ENCODE measurements at regions not wholly inside any gene's neighbourhood (a gene's known extent, or its start where the extent isn't known, plus 50 kb on each side); places are given as distances from the start of the nearest gene placed in this dataset.

GRCh38 chr11:111194860-111195568 lies 50.5 kb upstream of the POU2AF2 start:
- no peak for DNase-seq

GRCh38 chr11:111193924-111194490 lies 51.5 kb upstream of the POU2AF2 start:
- DNase-seq, result no peak

- no peak for DNase-seq
Measured at GRCh38 chr11:111189466-111189865, 56.1 kb upstream of the POU2AF2 start.

- peak; percentile 10 for DNase-seq
Measured at GRCh38 chr11:111186308-111186915, 59.1 kb upstream of the POU2AF2 start.

GRCh38 chr11:111185266-111185665 lies 60.3 kb upstream of the POU2AF2 start:
- peak; percentile 40 for DNase-seq

GRCh38 chr11:111183706-111184105 lies 61.8 kb upstream of the POU2AF2 start:
- peak; percentile 22 for DNase-seq

GRCh38 chr11:111179184-111179910 lies 66.2 kb upstream of the POU2AF2 start:
- peak; percentile 61 for DNase-seq

GRCh38 chr11:111177037-111177871 lies 68.3 kb upstream of the POU2AF2 start:
- peak; percentile 83 for DNase-seq

GRCh38 chr11:111176603-111177002 lies 68.9 kb upstream of the POU2AF2 start:
- DNase-seq, result peak; percentile 51

GRCh38 chr11:111173221-111173620 lies 72.3 kb upstream of the POU2AF2 start:
- DNase-seq, result no peak

GRCh38 chr11:111172321-111172862 lies 73.1 kb upstream of the POU2AF2 start:
- no peak for DNase-seq

- no peak for DNase-seq
Measured at GRCh38 chr11:111170761-111171379, 74.7 kb upstream of the POU2AF2 start.

- DNase-seq, result no peak
Measured at GRCh38 chr11:111169367-111169766, 76.2 kb upstream of the POU2AF2 start.

GRCh38 chr11:111168871-111169270 lies 76.7 kb upstream of the POU2AF2 start:
- DNase-seq, result no peak

GRCh38 chr11:111167666-111168065 lies 77.9 kb upstream of the POU2AF2 start:
- DNase-seq, result no peak

- DNase-seq, result no peak
Measured at GRCh38 chr11:111166598-111166997, 78.9 kb upstream of the POU2AF2 start.

- DNase-seq, result no peak
Measured at GRCh38 chr11:111162305-111162704, 83.2 kb upstream of the POU2AF2 start.

- no peak for DNase-seq
Measured at GRCh38 chr11:111157571-111157970, 88.0 kb upstream of the POU2AF2 start.

GRCh38 chr11:111155021-111155420 lies 90.5 kb upstream of the POU2AF2 start:
- DNase-seq, result no peak

GRCh38 chr11:111153194-111153593 lies 92.3 kb upstream of the POU2AF2 start:
- no peak for DNase-seq

- DNase-seq, result no peak
Measured at GRCh38 chr11:111148953-111149352, 96.6 kb upstream of the POU2AF2 start.

GRCh38 chr11:111148121-111148520 lies 97.4 kb upstream of the POU2AF2 start:
- DNase-seq, result no peak

All from KG1 (cell line).